Activated T-helper 1 cell treated with anti-CD3 and anti-CD28 coated beads, Interleukin-2, amount 50 U/mL, for 16 hours (primary cell): ENCODE measurements at regions not wholly inside any gene's neighbourhood (a gene's known extent, or its start where the extent isn't known, plus 50 kb on each side); places are given as distances from the start of the nearest gene placed in this dataset.
"Not testable (repeated sequence)": the region's sequence is repeated elsewhere in the genome, so short reads cannot be mapped to it uniquely, and the experiment has no call there.

ENCODE experiments used
- DNase-seq, 2 donors: peaks; one replicate each; pipeline ENCODE4 v3.0.0-alpha.2; 2020; ENCODE audit warnings: low read depth in 1 of 2, low spot score in 1 of 2

GRCh38 chr9:106102821-106103220 lies 408.5 kb downstream of the TMEM38B start:
- DNase-seq: no peak

- DNase-seq: no peak
These were observed 410.5 kb downstream of the TMEM38B start for GRCh38 chr9:106104887-106105286.

GRCh38 chr9:106106396-106106795 lies 412.1 kb downstream of the TMEM38B start:
- no peak for DNase-seq

GRCh38 chr9:106107716-106108115 lies 413.4 kb downstream of the TMEM38B start:
- no peak for DNase-seq

GRCh38 chr9:106109706-106110105 lies 415.4 kb downstream of the TMEM38B start:
- not testable (repeated sequence) for DNase-seq

- DNase-seq: no peak
These were observed 416.1 kb downstream of the TMEM38B start for GRCh38 chr9:106110483-106110882.

GRCh38 chr9:106111039-106111730 lies 416.8 kb downstream of the TMEM38B start:
- DNase-seq: no peak

GRCh38 chr9:106112935-106113334 lies 418.6 kb downstream of the TMEM38B start:
- DNase-seq: no peak

GRCh38 chr9:106119176-106119575 lies 424.8 kb downstream of the TMEM38B start:
- no peak for DNase-seq

GRCh38 chr9:106120071-106120470 lies 425.7 kb downstream of the TMEM38B start:
- DNase-seq: no peak

GRCh38 chr9:106127776-106128175 lies 433.4 kb downstream of the TMEM38B start:
- no peak for DNase-seq

- no peak for DNase-seq
These were observed 436.0 kb downstream of the TMEM38B start for GRCh38 chr9:106130374-106130773.

- no peak for DNase-seq
These were observed 449.4 kb downstream of the TMEM38B start for GRCh38 chr9:106143781-106144180.

- no peak for DNase-seq
These were observed 451.9 kb downstream of the TMEM38B start for GRCh38 chr9:106146066-106146840.

- DNase-seq: no peak
These were observed 452.5 kb downstream of the TMEM38B start for GRCh38 chr9:106146886-106147285.

GRCh38 chr9:106149956-106150355 lies 455.6 kb downstream of the TMEM38B start:
- no peak for DNase-seq

- no peak for DNase-seq
These were observed 462.1 kb downstream of the TMEM38B start for GRCh38 chr9:106156465-106156864.

- DNase-seq: no peak
These were observed 477.9 kb downstream of the TMEM38B start for GRCh38 chr9:106172265-106172664.

GRCh38 chr9:106174346-106174745 lies 480.0 kb downstream of the TMEM38B start:
- no peak for DNase-seq

- no peak for DNase-seq
These were observed 482.9 kb downstream of the TMEM38B start for GRCh38 chr9:106177216-106177615.

GRCh38 chr9:106179191-106179590 lies 484.9 kb downstream of the TMEM38B start:
- DNase-seq: no peak

- DNase-seq: not testable (repeated sequence)
These were observed 509.6 kb downstream of the TMEM38B start for GRCh38 chr9:106203815-106204516.
